GM21619 (cell line): ENCODE measurements at regions not wholly inside any gene's neighbourhood (a gene's known extent, or its start where the extent isn't known, plus 50 kb on each side); places are given as distances from the start of the nearest gene placed in this dataset.

Experiments used
- ATAC-seq: cut with Tn5 transposase; IDR thresholded peaks from one replicate; pipeline ENCODE4 v1.9.1; 2021; ENCODE audit not compliant: unreplicated experiment

DNA sequence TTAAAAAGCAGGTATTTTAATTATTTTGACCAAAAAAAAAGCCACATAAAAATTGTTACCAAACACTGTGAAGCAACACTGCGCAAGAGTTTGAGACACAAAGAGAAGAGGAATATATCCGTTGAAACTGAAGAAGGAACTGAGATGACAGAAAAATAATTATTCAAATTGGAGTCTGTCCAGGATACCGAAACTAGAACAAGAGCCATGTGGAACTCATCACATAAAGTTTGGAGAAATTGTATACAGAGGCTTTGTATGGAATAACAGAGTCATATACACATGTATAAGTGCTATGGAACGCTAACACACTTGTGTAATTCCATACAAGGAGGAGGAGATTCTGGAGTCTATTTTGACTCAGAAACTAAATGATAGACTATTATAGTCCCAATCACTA is 675.1 kb upstream of the ADGRL2 start:
- no peak for ATAC-seq

DNA sequence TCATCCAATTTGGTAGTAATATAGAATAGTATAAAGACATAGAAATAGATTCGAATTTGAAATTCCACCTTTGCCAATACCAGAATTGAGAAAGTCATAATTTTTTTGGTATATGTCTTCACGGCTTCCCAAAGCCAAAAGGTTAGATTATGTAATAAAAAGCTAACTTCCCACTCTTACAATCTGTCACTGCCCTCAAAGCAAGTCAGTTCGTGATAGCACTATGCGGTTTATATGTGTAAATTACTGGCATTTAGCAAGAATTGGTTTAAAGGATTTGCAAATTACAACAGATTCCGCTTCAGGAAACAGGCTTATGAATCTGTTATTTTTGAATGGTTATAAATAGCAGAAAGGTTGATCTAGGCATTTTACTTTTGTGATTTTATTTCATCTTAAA is 679.4 kb upstream of the ADGRL2 start:
- no peak for ATAC-seq

DNA sequence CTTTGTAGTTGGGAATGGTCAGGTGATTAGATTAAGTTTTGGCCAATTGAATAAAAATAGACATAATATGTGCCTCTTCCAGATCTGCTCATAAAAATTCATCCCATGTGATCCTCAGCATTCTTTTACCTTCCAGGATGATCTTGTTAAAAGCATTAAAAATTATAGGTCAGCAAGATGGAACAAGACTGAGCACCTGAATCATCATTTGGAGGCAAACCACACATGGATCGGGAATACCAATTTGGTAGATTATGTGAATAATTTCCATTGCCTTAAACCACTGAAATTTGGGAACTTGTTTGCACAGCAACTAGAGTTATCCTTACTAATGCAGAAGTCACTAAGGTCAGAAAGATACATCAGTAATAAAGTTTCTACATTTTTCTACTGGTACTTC is 681.4 kb upstream of the ADGRL2 start:
- ATAC-seq: no peak

DNA sequence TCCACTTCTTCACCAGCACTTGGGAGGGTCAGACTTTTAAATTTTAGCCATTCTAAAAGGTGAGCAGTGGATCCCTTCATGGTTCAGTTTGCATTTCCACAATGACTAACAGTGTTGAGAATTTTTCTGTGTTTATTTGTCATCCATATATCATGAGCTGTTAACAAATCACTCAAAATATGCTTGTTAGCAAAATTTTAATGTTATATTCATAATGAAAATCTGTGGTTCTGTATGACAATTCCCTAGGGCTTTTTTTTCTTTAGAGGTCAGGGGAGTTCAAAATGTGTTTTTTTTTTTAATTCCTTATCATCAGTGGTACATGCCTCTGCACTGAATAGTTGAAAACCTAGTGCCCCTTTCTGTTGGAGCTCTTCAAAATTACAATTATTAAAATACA is 682.2 kb upstream of the ADGRL2 start:
- ATAC-seq: no peak

DNA sequence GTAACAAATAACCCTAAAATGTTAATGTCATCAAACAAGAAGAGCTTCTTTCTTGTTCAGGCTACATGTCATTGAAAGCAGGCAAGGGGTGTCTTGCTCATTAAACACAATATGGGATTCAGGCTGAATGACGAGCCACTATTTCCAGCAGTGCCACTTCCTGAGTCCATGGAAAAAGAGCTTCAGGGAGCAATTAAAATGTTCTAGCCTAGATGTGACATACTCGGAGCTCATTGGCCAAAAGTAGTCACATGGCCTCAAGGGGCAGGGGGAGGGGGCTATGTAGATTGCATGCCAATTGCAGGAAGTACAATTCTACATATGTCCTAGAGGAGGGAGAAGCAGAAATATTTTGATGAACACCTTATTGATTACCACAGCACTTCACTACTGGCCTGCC is 685.3 kb upstream of the ADGRL2 start:
- no peak for ATAC-seq

DNA sequence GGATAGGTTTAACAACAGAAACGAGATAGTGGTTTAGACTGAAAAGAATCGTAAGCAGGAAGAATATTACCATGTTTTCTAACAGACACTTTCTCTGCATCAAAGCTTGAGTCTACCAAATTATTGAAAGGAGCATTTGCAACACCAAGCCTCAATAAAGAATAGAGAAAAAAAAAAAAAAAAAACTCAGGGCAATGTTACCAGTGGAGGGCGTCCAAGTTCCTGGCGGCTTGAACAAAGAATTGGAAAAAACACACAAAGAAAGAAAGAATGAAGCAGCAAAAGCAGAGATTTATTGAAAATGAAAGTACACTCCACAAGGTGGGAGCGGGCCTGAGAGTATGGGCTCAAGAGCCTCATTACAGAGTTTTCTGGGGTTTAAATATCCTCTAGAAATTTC is 686.5 kb upstream of the ADGRL2 start:
- no peak for ATAC-seq

DNA sequence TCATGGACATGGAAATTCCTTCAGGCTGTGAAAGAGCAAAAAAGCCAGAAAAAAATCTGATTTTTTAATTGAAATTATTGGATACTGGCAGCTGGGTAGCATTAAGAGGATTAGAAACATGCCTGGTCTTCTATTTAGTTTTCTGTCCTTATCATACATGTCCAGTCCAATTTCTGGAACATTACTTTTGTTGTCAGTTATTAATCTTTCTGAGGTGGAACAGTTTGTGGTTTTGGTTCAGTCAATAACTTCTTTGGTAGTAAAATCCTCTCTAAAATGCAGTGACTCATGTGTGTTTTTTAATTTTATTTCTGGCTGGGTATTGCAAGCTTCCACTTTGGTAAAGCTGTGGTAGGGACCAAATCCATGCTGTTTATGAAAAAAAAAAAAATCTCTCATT is 687.0 kb upstream of the ADGRL2 start:
- ATAC-seq: no peak

DNA sequence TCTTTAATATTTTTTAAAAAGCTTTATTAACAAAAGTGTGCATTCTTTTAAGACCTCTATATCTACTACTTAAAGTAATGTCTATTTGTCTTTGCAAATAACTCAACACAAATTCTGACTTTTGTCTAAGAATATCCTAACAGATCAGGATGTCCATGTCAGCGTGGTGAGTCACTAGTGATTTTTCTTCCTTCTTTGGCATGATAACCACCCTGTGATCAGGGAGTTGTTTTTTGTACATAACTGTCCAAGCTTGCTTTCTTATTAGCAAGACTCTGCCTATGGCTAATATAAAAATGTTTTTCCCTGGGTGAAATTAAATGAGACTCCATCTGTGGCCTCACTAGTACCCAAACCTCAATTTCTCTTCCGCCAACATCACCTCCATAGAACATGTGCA is 688.9 kb upstream of the ADGRL2 start:
- no peak for ATAC-seq

DNA sequence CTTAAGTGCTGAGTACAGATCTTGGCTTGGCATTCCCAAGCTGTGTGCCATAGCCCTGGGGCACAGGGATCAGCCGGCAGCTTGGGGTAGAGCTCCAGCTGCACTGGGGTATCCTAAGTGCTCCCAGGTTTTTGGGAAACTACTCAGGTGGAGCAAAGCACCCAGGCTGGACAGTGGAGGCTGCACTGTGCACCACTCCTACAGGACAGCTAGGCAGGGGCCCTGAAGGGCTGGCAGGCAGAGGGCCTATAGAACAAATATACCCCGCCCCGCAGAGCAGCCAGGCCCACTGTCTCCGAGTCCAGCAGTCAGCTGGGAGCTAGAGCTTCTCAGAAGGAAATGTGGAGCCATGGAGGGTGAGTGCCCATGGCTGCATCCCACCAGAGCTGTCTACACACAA is 691.7 kb upstream of the ADGRL2 start:
- ATAC-seq: no peak

DNA sequence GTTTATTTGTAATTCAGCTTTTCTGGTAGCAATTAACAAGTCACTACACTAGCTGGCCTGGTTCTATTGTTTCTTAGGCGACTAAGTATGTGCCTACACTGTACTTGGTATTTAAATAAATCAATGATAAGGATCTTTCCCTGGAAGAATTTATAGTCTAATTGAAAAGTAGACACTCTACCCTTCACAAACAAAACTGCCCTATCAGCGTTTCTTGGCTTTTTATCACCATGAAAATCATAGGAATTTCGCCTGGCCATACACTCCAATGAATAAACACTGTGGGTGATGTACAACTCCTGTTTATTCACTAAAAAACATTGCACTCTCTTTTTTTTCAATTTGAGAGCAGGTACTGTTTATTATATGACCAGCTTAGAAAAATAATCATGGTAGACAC is 702.9 kb upstream of the ADGRL2 start:
- ATAC-seq: no peak

DNA sequence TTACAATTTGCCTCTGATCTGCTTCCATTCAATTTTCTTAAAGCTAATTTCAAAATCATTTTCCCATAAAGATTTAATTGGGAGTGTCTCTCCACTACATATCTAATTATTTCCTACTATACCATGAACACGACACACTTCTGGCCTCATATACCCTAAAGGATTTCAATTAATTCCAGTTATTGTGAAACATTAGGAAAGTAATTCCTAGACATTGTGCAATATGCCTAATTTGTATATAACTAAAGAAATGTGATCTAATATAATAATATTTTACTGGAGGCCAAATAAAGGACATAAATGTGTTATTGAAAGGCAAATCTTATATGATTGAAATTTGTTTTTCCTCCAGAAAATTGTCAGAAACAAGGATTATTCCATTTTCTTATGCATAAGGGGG is 727.2 kb upstream of the ADGRL2 start:
- no peak for ATAC-seq

DNA sequence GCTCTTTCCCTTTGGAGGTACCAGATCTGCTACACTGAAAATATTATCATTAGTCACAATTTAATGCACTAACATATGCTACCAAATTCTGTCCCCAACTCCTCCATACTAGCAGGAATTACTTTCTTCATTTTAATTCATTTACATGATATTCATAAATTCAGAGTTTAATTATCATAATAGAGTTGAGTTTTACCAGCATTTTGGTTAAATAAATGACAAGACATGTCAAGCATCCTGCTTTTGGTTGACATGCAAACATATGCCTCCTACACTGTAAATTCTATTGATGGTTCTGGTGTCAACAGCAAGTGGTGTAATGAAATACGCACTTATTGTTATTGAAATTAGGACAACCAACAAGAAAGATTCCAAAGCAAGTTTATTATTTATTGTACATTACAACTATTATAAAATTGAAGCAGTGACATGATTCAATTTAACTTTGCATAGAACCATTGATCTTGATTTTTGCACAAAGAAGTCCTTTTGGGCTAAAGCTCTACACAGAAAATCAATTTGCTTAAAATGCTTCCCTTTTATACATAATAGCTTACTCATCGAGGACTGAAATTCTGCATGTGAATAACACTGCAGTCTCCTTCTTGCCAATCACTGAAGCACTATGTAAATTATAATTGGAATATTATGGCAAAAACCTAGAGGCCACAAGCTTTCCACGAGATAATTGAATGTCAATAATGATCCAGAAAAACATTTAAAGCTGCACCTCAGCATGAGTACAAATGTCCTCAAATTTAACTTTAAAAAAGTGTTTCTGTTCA is 728.6 kb upstream of the ADGRL2 start:
- ATAC-seq: no peak

DNA sequence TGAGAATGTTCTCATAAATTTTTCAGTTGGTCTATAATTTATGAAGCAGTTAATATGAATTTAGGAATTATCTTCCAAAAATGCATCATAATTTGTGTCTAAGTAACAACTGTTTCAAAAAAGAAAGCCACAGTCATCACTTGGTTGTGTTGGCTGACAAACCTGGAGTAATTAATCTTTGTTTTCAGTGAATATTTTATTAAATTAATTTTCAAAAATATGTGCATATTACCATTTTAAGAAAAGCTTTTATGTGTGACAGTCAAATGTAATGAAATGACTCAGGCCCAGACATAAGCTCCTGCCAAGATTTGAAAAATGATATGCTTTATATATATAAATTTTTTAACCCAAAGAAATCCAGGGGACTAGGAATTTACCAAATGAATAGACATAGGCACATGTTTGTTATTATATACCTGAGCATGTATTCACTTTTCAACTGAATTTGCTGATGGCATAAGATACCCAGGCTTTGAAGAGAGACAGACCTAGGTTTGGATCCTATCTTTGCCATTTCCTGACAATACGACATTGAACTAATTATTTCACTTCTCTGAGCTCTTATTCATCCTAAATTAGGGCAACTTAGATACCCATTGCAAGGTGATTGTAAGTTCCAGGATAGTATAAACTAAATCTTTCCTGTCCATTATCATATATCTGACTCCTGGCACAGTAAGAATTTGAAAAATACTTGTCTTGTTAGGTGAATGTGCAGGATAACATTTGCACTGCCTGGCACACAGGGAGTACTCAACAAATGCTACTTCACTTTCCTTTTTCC is 729.5 kb upstream of the ADGRL2 start:
- ATAC-seq: no peak

DNA sequence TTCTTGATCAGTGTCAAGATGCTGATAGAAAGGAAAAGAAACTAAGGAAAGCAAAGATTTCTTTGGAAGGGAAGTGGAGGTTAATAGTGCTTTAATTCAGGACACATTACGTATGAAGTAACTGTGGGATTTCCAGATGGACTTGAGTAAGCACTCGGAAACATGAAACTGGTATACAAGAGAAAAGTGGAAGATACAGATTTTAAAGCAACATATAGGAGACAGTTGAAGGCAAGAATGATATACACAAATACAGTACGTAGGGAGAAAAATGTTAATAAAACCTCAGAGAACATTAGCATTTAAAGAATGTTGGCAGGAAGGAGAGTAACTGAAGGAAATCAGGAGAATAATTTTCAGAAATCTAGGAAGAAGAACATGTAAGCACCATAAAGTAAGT is 730.9 kb upstream of the ADGRL2 start:
- ATAC-seq: no peak

DNA sequence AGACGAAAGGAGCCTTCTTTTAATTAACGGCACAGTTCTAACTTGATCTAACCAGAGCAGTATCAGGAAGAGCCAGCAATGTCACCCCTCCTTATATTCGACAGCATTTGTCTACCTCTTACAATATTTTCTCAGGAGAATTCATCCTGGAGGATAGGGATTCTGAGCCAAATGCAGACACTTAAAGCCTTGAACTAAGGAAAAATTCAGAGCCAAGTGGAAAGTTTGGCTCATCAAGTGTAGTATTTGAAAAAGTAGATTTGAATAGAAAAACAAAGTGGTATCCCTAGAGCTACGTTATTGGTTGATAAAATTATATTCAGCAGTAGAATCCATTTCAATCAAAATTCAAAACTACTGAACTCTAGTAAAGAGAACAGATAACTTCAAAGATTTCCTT is 732.0 kb upstream of the ADGRL2 start:
- no peak for ATAC-seq

DNA sequence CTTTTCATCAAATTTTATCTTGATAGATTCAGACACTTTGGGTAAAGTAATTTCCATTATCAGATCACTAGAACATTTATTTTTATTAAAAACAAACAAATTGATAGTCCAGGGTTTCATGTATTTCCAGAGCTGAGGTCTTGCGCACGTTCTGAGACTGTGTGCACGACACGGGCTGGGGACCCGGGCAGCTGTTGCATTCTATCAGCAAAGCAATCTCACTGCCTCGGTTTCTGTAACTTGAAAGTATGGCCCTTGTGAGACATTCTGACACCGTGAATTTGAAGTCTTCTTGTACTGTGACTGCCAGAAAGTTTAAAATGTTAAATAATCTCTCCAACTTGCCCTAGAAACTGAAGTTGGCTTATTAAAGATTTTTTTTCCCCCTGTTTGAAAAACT is 746.9 kb upstream of the ADGRL2 start:
- ATAC-seq: no peak

DNA sequence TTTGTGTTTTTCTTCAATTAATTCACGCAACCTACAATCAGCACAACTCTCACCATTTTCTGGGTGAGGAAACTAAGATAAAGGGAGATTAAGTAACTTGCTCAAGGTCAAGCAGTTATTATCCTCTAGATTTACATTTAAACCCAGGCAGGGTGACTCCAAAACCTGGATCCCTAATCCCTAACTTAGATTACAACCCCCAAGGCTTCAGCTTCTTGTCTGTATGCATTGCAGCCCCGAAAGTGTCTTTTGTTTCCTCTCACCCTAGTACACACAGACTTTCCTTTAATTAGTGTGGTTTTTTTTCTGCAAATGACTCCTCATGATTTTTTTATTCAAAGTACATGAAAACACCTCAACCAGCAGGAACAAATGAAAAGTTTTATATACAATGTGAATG is 748.6 kb upstream of the ADGRL2 start:
- no peak for ATAC-seq

DNA sequence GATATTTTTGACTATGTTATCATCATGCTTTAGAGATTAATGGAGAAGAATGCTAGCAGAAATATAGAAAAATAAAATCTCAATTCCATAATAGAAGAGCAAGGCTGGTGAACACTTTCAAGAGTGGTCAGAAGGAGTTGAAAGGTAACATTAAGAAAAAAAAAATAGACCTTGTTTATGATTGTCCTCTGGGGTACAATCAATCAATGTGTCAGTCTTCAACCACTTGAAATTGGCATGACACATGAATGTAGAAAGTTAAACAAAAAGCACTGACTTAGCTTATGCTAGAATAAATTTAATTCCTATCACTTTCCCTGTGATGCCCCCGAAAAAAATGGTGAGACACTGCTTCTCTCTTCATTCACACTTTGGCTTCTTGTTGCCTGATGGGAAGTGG is 750.3 kb upstream of the ADGRL2 start:
- ATAC-seq: no peak

DNA sequence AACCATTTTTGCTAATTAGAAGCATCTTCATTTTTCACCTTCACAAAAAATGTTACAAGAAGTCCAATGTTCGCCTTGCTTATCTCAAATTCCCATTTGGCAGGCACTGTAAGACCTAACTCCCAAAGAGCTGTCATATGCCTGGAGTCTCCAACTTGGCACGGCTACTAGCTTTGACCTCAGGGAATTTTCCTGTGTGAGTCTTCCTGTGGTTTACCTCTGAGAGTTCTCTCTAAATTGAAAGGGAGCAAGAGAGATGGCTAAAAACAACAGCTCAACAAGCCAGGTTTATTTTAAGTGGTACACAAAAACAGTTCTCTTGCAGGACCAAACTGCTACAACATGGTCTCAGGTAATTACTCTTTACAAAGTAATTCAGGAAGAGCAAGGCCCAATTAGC is 756.0 kb upstream of the ADGRL2 start:
- ATAC-seq: no peak

DNA sequence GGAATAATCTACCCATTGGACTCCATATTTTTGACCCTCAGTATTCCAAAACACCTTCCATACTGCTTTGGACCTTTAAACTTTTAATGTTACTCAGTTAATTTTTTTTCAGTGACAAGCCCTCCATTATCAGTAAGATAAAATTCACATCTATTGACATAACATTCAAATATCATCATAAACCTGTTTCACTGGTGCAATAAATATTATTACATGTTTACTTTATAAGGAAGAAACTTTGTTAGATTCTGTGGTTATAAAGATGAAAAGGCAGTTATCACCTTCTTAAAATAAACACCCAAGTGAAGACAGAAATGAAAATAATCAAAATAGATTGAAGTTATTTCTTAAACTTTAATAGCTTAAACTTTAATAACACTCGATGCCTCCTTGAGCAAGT is 758.5 kb upstream of the ADGRL2 start:
- ATAC-seq: no peak

DNA sequence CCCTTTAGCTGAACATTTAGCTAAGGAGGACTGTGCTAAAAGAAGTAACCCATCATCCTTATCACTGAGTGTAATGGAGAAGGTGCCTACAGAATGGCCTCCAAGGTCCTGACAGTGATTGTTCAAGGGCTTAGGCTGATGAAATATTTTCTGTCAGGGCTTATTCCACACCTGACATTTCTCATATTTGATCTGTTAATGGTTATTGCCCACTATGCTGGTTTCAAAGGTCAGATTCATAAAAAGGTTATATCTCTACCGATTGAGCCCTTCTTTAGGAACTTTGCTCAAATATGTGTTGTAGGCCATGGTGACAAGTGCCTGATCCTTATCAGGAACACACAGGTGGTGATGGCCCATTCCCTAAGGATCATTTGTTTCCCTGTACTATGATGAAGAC is 766.4 kb upstream of the ADGRL2 start:
- no peak for ATAC-seq

DNA sequence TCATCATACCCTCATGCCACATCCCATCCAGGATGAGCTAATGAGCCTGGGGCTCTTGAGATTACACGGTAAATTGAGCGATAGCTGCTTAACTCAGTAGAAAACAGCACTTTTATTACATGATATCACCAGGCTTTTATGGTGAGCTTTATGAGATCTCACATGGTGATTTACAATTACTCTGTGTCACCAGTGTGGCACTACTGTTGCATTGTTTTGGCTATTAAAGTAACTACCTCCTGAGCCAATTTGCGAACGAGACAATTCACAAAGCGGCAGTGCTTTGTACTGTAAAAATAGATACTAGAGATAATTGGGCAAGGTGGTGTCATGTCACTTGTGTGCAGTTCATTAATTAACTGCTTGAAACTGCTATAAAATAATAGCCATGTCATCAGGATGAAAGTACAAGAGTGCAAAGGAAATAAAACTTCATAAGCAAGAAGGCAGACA is 767.7 kb upstream of the ADGRL2 start:
- no peak for ATAC-seq

DNA sequence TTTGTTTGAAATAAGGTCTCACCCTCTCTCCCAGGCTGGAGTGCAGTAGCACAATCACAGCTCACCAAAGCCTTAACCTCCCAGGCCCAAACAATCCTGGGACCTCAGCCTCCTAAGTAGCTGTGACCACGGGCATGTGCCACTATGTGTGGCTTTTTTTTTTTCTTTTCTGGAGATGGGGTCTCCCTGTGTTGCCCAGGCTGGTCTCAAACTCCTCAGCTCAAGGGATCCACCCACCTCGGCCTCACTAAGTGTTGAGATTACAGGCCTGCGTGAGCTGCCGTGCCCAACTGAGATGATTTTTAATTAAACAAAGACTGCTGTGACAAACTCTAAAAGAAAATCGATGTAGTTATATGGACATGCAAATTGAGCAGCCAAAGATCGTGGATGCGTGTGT is 768.4 kb upstream of the ADGRL2 start:
- ATAC-seq: no peak
